ENCODE measurements at regions not wholly inside any gene's neighbourhood (a gene's known extent, or its start where the extent isn't known, plus 50 kb on each side); places are given as distances from the start of the nearest gene placed in this dataset.

DNA sequence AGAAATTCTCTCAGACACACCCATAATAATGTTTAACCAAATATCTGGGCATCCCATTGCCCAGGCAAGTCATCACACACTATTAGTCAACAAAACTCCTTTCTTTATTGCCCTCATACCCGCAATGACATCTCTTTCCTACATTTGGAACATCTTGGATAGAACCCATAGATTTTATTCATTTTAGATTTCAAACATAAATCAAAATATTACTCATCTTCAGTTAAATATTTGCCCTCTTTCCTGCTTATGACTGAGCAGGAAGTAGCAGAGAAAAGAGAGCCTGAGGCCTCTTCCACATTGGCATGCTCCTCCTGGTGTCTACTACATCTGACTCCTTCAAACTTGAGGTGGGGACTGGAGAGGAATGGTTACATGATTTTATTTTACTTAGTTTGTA lies 592.0 kb downstream of the CHSY3 start:
- peak; percentile 81 for DNase-seq (ENCODE audit: low read depth)
- TF ChIP-seq CTCF (IDR thresholded peaks at IDR 0.05; ENCODE audit: insufficient read depth, low read depth, low read length, missing control alignments) = no peak
- no peak overlapping the region for H3K4me3 ChIP-seq (ENCODE audit: low read length)

DNA sequence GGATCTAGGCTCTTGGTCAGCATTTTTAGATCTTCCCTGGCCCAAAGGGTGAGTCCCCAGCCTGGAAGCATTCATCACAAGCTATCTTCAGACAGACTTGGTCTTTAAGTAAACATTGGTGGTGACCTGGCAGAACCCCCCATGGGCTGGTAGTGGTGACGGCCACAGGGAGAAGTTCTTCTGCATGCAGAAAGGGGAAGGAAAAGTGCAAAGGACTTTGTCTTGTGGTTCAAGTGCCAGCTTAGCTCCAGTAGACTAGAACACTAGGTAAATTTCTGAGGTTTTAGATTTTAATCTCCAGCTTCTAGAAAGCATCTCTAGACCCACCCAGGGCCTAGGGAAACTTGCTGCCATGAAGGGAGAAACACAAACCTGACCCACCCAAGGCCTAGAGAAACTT lies 584.0 kb downstream of the CHSY3 start:
- H3K4me3 ChIP-seq (ENCODE audit: low read length) = no peak overlapping the region
- DNase-seq (ENCODE audit: low read depth) = no peak
- TF ChIP-seq CTCF (IDR thresholded peaks at IDR 0.05; ENCODE audit: insufficient read depth, low read depth, low read length, missing control alignments) = no peak

- H3K4me3 ChIP-seq (ENCODE audit: low read length) = no peak overlapping the region
- TF ChIP-seq CTCF (IDR thresholded peaks at IDR 0.05; ENCODE audit: insufficient read depth, low read depth, low read length, missing control alignments) = no peak
- no peak for DNase-seq (ENCODE audit: low read depth)
These were observed 575.0 kb downstream of the CHSY3 start for GRCh38 chr5:130479045-130479804.

DNA sequence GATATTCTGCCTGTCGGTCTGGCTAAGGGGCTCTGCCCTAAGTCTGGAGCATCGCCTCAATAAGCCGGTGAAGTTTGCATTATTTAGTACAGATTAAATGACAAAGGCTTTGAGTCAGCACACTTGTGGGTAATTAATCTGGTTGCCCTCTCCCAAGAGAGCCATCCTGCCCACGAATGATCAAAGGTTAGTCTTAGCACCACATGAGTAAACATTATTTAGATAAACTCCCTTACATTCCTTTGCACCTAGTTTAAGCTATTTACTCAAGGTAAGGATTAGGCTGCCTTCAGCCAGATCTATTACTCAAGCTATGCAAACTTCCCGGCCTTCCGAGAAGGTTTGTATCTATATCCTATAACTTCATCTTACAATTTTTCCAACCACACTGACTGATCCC lies 572.1 kb downstream of the CHSY3 start:
- DNase-seq (ENCODE audit: low read depth) = peak; percentile 70
- no peak for TF ChIP-seq CTCF (IDR thresholded peaks at IDR 0.05; ENCODE audit: insufficient read depth, low read depth, low read length, missing control alignments)
- no peak overlapping the region for H3K4me3 ChIP-seq (ENCODE audit: low read length)

DNA sequence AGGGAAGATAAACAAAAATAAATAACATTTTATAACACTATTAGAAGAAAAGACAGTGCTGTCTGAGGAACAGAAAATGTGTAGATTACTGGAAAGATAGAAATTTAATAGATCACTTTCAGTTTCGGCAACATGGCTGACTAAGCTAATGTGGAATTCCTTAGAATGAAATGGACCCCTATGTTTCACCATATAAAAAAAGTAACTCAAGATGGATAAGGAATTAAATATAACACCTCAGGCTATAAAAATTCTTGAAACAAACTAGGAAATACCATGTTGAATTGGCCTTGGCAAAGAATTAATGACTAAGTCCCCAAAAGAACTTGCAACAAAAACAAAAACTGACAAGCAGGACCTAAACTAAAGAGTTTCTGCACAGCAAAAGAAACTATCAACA lies 558.3 kb downstream of the CHSY3 start:
- no peak for DNase-seq (ENCODE audit: low read depth)
- no peak for TF ChIP-seq CTCF (IDR thresholded peaks at IDR 0.05; ENCODE audit: insufficient read depth, low read depth, low read length, missing control alignments)
- no peak overlapping the region for H3K4me3 ChIP-seq (ENCODE audit: low read length)

- DNase-seq (ENCODE audit: low read depth) = no peak
- no peak for TF ChIP-seq CTCF (IDR thresholded peaks at IDR 0.05; ENCODE audit: insufficient read depth, low read depth, low read length, missing control alignments)
These were observed 550.9 kb downstream of the CHSY3 start for GRCh38 chr5:130455175-130455574.

DNA sequence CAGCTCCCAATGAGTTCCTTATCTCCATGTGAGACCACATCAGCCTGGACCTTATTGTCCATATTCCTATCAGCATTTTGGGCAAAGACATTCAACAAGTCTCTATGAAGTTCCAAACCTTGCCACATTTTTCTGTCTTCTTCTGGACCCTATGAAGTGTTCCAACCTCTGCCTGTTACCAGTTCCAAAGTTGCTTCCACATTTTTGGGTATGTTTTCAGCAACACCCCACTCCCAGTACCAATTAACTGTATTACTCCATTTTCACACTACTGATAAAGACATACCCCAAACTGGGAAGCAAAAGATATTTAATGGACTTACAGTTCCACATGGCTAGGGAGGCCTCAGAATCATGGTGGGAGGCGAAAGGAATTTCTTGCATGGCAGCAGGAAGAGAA lies 548.5 kb downstream of the CHSY3 start:
- DNase-seq (ENCODE audit: low read depth) = no peak
- no peak overlapping the region for H3K4me3 ChIP-seq (ENCODE audit: low read length)
- TF ChIP-seq CTCF (IDR thresholded peaks at IDR 0.05; ENCODE audit: insufficient read depth, low read depth, low read length, missing control alignments) = no peak

More at GRCh38 chr5:130455175-130455574, 550.9 kb downstream of the CHSY3 start:
- no peak overlapping the region for H3K4me3 ChIP-seq (ENCODE audit: low read length)

Data from epithelial cell of esophagus (primary cell).